AG08395 (cell line): ENCODE measurements at regions not wholly inside any gene's neighbourhood (a gene's known extent, or its start where the extent isn't known, plus 50 kb on each side); places are given as distances from the start of the nearest gene placed in this dataset.

Source experiments
- DNase-seq: peaks from one replicate; pipeline ENCODE4 v3.0.0; 2012; ENCODE audit warnings: mixed read lengths, low spot score

DNA sequence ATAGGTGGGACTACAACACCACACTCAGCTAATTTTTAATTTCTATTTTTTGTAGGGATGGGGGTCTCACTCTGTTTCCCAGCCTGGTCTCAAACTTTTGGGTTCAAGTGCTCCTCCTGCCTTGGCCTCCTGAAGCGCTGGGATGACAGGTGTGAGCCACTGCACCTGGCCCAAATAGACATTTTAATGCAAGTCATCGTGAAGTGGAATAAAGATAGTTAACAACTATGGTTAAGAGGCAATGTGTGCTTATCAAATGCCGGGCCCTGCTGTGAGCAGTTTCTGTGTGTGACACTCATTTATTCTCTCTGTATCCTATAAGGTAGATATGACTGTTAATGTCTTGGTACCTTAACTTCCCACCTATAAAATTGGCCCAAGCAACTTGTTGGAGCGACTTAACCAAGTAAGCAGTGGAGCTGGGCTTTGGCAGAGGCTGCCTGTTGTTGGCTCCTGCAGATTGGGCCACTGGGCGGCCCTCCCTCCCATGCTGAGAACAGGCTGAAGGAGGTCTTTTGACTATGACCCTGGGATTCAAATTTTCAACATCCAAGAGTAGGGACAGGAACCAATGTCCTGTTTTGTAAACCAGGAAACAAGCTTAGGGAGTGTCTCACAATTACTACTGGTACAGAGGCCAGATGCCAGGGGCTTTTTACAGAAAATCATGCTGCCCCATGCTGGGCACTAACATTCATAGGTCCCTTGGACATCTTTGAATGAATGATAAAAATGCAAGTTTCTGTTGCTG, 450.7 kb downstream of the TSHZ3 start:
- DNase-seq: no peak

DNA sequence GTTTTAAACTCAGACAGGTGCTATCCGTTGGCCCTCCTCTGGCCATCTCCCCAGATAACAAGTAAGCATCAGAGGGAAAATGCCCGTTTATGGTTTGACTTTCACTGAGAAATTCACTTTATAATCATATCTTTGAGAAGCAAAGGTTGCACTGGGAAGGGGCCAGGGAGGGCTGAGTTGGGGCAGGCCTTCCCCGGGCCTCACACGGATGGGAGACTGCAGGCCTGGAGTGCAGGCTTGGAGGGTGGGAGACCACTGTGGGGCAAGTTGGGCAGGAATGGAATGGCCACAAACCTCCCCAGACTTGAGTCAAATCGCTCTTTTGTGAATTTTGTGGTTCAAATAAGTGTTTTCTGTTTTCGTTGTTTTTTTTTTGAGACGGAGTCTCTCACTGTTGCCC, 451.7 kb downstream of the TSHZ3 start:
- DNase-seq: no peak

DNA sequence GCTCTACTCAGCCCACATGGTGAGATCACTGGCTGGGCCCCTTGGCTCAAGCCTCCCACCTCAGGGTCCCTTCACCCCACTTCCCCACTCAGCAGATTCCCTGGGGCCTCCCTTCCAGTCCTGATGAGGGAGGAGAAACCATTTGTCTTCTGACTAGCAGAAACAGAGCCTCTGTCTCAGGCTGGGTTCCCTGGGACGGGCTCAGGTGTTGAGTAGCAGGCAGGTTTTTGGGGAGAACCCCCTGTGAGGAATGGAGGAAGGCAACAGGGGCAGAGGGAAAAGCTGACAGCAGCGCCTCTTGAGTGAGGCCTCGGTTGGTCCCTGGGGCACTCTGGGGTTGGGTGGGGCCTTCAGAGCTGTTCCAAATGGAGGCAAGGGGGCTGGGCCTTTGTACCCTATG, 452.2 kb downstream of the TSHZ3 start:
- no peak for DNase-seq

DNA sequence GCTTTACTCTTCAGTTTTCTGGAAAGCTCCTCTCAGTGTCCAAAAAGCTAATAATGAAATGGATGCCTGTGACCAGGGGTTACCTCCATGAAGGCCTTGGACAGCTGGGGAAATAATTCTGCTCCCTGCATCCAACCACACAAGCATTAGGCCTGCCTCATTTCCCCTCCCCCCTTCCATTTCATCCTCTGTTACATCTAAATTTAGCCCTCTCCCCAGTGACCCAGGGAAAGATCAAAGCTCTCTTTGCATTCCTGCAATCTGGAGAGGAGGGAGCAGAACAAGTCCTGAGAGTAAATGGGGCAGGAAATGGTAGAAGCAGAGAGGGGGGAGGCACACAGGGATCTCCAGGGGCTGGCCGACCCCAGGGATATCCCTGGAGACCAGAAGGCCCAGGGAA, 452.7 kb downstream of the TSHZ3 start:
- DNase-seq: no peak

DNA sequence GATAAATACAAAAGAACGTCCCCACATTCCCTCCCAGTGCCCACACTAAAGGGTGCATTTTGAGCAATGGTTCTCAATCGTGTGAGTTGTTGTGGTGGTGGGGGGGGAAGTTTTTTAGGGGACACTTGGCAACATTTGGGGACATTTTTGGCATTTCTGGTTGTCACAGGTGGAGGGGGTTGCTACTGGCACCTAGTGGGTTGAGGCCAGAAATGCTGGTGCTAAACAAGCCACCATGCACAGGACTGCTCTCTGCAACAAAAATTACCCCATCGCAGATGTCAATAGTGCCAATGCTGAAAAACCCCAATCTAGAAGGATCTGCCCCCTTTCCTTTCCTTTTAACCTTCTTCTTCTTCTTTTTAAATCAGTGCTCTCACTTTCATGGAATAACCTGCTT, 453.3 kb downstream of the TSHZ3 start:
- no peak for DNase-seq

DNA sequence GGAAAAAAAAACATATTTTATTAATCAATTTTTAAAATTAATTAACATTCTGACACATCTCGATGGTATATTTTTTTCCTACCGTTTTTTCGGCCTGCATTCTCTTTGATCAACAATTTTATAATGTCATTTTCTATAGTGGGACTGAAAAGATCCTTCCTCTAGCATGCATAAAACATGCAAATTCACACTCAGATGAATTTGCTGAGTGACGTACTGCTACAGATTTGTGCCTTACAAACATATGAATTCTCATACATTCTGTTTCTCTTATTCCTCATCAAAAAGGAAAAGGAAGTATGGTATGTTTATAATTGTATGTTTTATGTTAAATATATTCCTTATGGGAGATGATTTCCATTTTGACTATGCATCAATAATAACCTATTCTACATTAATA, 458.2 kb downstream of the TSHZ3 start:
- no peak for DNase-seq

DNA sequence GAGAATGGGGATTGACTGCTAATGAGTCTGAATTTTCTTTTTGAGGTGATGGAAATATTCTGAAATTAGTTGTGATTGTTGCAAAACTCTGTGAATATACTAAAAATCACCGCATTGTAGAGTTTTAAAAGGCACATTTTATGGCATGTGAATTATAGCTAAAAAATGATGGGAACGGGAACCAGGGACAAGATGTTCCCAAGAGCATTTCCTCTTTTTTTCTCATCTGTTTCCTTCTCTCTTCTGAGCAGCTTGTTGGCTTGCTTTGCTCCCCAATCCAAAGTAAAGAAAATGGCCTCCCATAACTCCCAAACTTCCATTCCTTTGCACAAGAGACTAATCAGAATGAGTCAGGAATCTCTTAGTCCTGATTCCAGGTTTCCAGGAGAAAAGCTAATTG, 459.2 kb downstream of the TSHZ3 start:
- DNase-seq: no peak

DNA sequence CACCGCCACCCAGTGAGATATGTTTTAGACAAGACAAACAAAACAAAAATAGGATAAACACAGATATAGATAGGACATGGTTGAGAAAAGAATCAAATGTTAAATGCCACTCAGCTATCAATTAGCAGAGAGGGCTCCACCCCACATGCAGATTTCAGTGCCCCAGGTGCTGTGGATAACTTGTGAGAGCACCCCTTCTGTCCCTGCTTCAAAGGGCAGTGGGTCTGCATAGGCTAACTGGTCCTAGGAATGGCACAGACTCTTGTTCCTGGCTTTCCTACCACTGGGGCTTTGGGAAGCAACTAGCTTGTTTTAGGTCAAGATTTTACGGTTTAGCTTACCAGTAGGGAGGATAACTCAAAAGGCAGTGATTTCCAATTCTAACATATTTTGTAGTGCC, 460.3 kb downstream of the TSHZ3 start:
- no peak for DNase-seq

DNA sequence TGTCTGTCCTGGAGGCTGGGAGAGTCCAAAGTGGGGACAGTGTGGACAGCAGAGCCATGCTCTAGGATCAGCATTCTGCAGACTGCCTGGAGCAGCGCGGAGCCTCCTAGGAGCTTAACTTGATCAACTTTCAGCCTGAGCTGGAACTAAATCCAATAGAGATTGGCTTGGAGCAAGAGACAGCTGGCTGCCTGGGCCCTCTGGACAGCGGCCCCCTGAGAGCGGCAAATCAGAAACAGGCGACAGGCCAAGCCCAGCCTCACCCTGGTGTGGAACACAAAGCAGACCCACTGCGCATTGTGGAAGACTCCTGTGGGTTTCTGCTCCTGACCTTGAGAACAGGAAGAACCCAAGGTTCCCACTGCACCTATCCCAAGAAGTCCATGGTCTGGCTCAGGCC, 462.2 kb downstream of the TSHZ3 start:
- no peak for DNase-seq

DNA sequence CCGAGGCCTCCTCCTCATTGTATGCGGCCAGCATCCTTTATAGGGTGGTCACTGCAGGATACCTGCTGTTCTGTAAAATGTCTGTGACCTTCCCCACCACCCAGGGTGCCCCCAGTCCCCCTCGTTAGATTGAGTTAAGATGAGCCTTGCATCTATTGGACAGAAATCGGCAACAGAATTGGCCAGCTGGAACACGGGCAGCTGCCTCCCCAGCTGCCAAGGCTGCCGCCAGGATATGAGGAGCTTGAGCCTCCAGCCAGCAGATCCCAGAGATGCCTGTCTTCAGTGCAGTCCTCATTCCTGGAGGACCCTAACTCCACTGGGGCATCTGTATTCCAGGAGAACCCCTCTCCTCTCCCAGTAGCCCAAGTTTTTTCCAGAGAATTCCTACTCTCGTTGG, 463.0 kb downstream of the TSHZ3 start:
- no peak for DNase-seq

DNA sequence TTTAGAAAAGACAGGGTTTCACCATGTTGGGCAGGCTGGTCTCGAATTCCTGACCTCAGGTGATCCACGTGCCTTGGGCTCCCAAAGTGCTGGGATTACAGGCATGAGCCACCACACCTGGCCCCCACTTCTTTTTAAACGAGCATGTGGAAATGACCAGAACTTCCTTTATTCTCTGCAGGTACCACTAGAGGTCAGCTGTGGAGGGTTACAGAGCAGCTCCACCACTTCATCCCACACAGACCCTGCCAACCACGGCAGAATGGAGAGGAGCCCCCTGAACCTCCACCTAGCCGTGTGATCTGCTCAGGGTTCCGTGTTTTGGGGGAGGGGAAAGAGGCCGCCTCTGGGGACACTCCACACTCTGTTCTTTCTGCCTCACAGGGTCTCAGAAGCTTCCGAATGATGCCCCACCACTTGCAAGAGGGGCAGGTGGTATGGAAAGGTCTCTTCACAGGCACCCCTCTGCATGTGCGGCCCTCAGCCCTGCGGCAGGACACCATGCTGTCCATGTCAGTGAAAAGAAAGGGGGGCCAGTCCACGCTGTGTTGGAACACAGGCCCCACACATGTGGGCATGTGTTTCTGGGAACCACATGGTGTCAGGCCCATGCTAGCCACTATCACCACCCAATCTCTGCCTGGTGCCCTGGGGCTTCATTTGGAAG, 465.0 kb downstream of the TSHZ3 start:
- DNase-seq: no peak

DNA sequence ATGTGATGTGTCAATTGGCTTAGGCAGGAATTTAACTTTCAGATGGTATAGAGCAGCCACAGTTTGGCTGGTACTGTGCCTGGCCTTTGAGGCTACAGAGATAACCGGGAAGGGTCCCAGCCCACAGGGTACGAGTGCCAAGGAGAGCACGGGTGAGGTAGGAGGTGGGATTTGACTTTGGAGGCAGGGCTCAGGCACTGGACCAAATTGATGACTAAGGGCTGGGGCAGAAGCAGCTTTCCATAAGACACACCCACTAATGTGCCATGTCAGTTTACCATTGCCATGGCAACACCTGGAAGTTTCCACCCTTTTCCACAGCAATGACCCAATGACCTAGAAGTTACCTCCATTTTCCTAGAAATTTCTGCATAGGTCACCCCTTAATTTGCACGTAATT, 466.2 kb downstream of the TSHZ3 start:
- DNase-seq: no peak

DNA sequence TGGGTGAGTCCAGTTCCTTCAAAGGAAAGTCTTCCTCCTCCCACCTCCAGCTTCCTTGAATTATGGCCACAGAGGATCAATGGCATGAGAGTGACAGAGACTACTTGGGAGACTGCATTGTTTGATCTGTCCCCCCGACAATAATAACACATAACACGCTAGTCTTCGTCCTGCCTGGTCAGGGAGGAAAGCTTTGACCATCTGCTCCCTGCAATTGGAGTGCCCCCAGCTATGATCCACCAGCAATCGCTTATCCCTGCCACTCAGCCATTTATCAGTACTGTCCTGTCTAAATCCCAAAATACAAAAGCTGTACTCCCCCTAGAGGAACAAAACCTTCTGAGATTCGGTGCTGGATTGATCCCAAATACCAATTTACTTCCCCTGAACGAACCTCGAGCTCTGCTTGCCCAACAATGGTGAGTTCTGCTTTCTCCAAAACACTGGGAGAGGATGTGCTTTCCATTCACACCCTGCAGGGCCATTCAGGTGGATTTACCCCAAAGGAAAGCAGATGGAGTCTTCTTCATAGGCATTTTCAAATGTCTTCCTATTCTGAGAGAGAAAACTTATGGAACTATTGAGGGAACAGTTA, 466.7 kb downstream of the TSHZ3 start:
- no peak for DNase-seq

DNA sequence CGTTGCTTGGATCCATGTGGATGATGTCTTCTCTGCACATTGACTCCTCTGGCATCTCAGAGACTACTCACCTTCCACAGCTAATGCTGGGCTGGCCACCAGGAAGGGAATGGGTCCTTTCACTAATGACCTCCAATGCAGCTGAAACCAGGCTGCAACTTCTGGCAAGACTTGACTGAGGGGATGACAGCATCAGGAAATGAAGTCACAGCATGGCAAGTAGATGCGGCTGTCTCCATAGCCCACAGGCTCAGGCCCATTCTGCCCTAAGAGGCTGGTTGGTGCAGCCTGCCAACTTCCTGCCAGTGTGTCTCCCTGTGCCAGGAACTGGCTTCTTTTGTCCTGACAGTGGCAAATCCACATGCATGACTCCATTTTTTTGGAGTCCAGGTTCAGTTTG, 467.3 kb downstream of the TSHZ3 start:
- no peak for DNase-seq

DNA sequence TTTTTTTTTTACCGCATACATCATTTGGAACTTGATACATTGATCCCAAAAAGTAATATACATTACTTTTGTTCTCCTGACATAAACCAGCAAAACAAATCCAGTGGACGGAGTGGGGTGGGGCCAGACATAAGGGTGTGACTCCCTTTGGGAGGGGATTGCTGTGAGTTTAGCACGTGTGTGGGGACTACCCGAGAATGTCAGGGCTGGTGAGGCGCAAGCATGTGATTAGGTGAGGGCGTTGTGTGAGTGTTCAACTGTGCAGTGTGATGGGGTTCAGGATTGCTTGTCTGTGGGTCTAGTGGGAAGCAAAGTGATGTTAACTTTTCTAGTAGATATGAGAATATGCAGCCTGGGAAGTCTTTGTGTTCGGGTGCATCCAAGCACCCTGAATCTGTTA, 468.0 kb downstream of the TSHZ3 start:
- no peak for DNase-seq

DNA sequence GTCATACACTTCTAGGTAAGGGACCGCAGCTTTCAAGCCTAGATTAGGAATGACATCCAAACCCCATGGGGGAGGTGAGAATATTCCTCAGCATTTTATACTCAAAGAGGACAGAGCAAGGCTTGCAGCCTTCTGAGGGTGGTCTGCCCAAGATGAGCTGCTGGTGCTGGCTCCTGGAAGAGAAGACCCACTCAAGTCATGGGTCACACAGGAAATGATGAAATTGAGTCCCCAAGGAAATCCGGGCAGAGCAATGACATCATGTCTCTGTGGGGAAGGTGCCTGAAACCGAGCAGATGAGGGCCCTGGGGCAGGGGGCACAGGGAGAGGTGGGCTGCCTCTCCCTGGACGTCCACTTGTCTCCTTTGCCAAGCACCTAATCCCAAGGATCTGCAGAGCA, 468.7 kb downstream of the TSHZ3 start:
- DNase-seq: no peak

DNA sequence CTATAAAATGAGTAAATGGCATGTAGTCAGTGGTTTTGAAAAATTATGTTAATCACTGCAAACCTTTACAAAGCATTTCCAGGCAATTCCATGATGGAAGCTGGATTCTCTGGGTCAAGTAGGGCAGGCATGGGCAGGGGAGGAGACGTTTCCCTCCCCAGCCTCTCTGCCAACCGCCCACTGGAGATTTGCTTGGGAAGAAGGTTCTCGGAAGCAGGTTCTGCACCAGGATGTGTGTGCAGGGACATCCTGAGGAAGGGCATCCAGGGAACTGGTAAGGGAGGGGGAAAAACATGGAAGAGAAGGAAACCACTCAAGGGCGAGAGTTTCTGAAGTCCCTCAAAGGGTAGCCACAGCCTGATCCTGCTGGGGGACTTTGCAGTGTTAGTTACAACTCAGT, 469.1 kb downstream of the TSHZ3 start:
- no peak for DNase-seq

DNA sequence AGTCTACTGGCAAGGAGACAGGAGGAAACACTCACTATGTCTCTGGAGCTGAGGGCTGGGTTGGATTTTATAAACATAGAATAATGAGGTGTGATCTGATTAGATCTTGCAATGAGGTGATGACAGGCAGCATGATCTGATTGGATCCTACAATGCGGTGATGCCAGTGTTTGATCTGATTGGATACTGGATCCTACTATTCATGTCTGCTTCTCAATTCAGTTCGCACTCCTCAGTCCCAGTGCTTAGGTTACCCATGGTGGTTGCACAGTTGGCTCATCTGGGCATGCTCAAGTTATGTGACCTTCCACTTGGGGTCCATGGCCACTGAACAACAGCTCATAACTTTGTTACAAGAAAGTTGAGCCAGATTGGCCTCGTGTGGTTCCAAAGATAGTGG, 469.5 kb downstream of the TSHZ3 start:
- no peak for DNase-seq

DNA sequence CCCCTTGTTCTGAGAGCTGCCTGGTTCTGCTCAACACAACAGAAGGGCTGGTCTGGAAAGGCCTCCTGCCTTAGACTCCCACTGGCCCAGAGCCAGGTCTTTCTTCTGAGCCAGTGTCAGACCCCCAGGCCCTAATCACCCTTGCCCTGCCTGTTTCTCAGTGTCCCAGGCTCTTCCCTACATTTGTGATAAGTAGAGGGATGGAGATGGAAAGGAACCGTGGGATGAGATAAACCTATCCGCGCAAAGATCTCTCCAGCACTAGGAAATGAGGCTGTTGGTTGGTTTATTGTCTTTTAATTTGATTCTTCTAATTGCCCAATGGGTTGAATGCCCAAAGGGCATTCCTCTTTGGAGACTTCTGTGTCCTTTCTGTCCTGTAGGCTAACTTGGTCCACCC, 470.0 kb downstream of the TSHZ3 start:
- DNase-seq: no peak

DNA sequence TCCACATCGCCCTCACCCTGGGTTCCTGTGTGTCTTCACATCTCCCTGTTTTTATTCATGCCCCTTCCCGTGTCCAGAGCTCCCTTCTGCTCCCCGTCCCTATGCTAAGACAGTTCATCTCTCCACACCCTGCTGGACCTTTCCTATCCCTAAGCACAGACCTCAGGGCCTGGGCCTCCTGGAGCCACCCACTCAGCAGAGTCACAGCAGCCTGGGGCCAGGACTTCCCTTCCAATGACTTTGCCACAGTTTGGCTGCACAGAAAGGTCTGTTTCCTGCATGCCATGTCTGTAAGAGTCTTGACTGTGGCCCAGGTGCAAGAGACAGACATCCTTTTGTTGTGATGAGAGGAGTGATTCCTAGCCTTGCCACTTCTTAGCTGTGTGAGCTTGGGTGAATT, 470.7 kb downstream of the TSHZ3 start:
- no peak for DNase-seq

DNA sequence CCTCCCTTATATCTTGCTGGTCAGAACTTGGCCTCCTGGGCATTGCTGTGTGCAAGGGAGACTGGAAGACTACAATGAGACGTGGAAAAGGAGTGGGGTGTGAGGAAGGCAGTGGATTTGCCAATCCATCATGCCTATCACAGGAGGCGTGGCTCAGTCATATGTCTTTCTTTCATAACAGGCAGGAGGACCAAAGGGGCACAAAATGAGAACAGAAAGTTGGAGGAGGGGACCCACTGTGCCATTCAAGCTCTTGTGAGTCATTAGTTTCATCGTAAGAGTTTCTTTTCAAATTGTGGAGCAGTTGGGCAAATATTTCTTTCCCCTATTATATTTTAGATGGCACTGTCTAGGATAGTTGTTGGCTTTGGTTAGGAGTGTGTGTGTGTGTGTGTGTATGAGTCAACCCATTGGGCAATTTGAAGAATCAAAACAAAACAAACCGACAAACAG, 471.5 kb downstream of the TSHZ3 start:
- no peak for DNase-seq

DNA sequence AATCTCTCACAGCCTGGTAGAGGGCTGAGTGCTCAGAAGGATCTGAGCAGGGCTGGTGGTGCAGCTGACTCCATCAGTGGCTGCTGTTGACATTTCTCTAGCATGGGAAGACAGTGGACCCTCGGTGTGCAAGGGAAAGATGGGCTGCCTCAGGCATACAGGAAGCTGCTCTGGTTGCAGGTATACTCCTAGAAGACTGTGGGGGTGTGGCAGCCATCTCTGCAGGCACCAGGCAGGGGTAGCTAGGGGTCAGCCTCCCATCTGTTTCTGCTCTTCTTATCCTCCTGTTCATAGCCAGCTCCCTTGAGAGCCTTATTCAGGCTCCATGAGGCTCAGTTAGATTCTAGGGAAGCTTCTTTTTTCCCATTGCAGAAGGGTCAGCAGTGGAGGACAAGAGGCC, 475.5 kb downstream of the TSHZ3 start:
- no peak for DNase-seq

DNA sequence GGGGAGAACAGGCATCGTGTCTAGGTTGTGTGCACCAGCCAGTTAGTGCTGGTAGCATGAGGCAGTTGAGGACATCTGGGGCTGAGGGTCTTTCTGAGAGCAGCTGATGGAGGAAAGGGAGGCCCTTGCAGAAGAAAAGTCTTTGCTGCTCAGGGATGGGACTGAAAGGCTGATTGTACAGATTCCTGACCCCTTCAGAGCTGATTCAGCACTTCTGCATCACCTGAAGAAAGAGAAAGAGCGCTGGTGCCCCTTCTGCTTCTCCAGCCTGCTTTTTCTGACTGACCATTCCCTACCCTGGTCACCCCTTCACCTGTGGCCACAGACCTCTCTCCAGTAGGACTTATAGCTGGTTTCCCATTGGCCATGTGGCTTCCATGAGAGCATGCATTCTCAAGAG, 476.2 kb downstream of the TSHZ3 start:
- no peak for DNase-seq

DNA sequence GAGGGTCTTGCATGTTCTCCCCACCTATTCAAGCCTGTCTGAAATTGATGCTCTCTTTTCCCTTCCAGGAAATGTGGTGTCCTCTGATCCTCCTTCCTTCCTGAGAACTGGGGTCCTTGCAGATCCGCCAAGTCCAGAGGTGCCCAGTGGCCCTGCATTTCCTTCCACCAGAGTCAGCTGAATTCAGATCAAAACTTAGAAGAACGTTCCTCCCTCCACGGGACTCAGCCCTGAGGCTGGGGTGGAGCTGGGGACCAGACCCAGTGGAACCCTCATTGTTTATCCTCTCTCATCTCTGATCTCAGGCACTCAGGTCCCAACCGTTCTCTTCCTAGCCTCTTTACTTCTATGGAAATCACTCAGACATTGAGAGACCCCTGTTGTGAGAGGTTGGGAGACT, 477.3 kb downstream of the TSHZ3 start:
- DNase-seq: no peak
